GM21717 (cell line): ENCODE measurements at regions not wholly inside any gene's neighbourhood (a gene's known extent, or its start where the extent isn't known, plus 50 kb on each side); places are given as distances from the start of the nearest gene placed in this dataset.
"Not testable (repeated sequence)": the region's sequence is repeated elsewhere in the genome, so short reads cannot be mapped to it uniquely, and the experiment has no call there.

Experiments used
- ATAC-seq: cut with Tn5 transposase; IDR thresholded peaks from one replicate; pipeline ENCODE4 v1.9.1; 2021; ENCODE audit warnings: mild to moderate bottlenecking, moderate library complexity; ENCODE audit not compliant: unreplicated experiment

DNA sequence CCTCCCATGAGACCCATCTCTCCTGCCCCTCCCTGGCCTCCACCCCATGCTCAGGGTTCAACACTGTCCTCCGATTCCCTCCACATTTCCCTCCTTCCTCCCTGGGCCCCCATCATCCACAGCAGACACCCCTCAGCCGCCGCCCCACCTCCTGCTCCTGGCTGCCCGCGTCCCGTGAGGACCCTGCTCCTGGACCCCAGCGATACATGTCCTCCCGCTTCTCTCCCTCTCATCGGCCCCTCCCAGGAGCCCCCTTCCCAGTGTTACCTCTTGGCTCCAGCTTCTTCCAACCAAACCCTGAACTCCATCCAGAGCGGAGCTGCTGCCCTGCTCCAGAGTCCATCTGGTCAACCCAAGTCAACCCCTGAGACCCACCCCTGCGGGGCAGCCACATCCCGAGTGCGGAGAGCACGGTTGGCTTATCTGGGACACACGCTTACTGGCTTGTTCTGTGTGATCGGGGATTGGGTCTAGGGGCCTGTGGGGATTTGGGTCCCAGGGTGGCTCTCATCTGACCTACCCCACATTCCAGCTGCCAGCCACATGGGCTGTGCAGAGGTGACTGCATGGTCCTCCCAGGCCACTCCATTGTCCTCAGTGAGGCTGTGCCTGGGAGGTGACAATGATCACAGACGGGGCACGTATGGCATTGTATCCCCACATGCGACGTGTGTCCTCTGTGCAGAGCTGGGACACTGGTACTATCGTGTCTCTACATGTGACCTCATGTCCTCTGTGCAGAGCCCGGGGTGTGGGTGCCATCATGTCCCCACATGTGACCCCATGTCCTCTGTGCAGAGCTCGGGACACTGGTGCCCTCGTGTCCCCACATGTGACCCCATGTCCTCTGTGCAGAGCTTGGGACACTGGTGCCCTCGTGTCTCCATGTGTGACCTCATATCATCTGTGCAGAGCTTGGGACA is 333.6 kb downstream of the ADGRD1 start:
- no peak for ATAC-seq

DNA sequence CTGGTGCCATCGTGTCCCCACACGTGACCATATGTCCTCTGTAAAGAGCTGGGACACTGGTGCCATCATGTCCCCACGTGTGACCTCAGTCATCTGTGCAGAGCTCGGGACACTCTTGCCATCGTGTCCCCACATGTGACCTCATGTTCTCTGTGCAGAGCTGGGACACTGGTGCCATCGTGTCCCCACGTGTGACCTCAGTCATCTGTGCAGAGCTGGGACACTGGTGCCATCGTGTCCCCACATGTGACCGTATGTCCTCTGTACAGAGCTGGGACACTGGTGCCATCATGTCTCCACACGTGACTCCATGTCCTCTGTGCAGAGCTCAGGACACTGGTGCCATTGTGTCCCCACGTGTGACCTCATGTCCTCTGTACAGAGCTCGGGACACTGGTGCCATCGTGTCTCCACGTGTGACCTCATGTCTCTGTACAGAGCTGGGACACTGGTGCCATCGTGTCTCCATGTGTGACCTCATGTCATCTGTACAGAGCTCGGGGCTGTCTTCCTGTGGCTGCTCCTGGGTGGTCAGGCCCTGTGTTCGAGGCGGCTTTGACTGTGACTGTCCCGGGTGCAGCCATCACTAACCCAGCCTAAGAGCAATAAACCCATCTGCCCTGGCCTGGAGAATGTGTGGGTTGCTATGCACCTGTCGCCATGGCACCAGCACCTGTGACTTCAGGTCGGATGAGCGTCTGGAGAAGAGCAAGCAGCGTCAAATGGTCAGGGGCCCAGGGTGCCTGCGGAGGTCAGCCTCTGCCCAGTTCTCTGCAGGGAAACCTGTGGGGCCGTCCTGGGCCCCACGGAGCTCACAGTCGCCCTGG is 334.4 kb downstream of the ADGRD1 start:
- no peak for ATAC-seq

DNA sequence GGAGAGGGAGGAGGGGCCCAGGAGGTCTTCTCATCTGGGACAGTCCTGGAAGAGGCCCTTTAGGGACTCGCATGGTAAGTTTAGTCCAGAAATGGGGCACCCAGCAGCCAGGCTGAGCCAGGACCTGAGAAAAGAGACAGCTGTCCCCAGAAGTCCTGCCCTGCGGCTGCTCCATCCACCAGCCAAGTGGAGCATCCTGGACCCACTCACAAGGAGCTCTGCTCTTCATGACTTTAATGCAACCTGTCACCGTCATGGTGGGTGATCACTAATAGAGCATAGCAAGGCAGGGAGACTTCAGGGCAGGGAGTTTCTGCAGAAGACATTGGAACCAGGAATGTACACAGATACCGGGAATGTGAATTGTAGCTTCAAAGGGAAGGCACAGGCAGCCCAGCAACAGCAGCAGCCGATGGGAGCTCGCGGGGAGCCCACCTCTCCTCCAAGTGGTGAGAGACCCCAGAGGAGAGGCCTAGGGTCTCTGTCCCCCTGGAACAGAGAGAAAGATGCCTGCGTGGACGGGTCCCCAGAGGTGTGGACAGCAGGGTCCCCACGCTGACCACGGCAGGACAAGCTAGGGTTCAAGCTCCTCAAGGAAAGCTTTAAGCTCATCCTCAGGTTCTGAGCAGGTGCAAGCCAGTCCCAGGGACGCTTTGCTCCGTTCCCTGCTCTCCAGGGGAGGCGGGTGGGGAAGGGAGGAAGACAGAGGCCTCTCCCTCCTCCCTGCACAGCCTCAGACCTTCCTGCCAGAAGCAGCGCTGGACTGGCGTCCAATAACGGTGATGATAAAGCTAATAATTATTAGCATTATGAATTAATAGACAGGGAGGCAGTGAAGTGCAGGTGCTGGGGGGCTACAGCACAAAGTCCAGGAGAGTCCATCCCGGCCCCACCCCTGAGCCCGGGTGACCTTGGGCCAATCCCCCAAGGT is 335.3 kb downstream of the ADGRD1 start:
- not testable (repeated sequence) for ATAC-seq

DNA sequence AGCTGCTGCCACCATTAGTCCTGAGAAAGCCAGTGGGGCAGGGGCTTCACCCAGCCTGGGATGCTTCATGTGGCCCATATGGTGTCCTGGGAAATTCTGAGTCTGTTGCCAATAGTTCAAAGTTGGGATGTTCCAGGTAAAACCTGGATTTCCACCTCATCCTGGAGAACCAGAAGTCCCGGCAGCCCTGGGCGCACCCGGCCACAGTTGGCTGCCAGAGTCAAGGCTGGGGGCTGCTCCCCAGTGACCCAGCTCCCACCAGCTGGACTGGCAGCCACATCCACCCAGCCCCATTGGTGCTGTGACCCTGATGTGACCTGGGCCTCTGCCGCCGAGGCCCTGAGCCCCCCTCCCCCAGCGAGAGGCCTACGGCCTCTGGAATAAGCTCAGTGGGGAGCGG is 336.1 kb downstream of the ADGRD1 start:
- ATAC-seq: not testable (repeated sequence)

DNA sequence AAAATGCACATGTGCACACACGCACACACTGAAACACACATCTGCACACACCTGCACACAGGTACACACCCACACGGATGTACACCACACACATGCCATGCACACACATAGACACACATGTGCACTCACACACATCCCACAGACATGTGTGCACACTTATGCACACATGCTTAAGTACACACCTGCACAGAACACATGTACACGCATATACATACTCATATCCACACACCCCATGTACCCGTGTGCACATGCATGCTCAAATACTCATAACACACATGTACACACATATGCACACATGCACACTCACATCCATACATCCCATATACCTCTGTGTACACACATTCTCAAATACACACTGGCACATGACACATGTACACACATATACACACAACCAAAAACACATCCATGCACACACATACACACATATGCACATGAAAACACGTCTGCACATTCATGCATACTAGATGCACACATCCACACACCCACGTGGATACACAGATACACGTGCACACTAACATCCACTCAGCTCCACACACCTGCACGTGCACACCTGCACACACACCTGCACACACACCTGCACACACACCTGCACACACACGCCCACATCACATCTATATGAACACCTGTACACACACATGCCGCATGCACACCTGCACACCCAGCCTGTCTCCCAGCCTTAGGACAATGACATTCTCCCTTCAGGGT is 336.7 kb downstream of the ADGRD1 start:
- ATAC-seq: no peak

DNA sequence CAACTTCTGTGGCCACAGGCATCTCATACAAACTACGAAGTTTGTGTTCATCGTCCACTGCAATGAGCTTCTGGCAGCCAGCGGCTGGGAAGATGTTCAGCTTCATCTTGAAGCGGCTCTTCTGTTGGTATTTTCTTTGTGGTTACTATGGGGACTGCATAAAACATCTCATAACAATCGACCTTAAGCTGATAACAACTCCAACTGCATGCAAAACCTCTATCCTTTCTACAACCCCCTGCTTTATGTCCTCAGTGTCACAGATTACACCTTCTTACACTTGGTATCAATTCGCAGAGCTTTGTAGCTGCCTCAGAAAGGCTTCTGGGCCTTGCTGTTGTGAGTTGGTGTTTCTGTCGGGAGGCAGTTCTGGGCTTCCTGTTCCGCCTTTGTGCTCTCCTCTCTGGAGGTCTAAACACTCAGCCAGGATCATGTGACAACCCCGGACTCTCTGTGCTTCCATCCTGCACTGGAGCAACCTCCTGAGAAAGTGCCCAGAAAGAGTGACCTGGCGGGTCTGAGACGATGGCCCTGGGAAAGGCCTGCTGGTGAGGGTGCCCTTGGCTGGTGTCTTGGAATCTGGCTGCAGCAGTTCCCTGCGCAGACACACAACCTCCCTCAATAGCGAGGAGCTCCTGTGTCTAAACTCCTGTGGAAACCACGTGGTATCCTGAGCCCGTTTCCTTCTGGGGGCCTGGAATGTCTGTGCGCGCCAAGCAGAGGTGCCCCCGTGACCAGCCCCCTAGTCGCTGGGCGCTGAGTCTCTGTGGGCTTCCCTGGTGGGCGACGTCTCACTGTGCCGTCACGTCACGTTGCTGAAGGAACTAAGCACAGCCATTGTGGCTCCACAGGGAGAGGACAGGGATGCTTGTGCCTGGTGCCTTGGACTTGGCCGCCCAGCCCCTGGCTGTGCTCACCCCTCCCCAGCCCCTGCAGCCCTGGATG is 339.6 kb downstream of the ADGRD1 start:
- ATAC-seq: not testable (repeated sequence)

DNA sequence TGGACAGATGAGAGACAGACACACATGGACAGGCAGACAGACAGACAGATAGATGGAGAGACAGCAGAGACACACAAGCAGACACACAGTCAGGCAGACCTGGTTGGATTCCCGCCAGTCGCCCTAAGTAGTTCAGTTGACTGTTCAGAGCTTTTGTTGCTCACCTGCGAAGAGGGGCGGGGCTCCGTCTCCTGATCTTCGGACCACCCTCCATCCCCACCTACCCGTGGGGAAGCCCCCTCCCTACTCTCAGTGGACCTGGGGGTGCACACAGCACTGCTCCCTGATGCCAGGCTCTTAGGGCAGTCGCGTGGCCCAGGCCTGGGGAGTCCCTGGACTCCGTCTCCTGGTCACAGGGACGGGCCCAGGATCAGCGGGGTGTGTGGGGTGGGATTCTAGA is 341.0 kb downstream of the ADGRD1 start:
- ATAC-seq: not testable (repeated sequence)

DNA sequence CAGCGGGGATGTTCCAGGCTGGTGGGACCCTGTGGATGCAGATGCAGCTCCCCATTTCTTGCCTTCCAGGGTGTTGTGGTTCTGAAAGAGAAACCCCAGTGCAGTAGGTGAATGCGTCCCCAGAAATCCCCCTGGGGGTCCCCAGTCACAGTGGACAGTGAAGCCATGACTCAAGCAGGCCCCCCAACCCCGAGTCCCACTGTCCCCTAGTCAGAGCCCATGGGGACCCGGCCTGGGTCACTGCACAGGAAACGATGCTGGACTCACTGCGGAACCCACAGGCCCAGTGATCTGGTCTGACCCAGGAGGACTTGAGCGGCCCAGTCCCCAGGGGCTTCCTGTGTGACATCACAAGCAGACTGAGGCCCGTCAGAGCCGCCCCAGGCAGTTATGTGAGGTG is 341.4 kb downstream of the ADGRD1 start:
- ATAC-seq: not testable (repeated sequence)

DNA sequence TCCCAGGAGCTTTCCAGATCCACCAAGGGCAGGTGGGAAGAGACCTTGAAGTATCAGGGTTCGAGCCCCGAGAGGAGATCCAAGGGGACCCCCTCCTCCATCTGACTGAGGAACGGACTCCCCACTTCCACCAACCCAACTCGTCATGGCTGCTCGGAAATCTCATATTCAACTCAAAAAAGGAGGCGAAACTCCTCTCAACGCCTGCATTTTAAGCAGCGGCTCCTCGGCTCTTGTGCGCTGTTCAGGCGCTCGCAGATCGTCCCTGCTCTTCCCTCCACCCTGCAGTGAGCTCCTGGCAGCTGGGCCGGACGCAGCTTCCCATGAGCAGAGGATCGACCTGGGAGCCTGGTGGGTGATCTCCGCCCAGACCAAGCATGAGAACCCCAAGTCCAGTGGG is 341.9 kb downstream of the ADGRD1 start:
- not testable (repeated sequence) for ATAC-seq

DNA sequence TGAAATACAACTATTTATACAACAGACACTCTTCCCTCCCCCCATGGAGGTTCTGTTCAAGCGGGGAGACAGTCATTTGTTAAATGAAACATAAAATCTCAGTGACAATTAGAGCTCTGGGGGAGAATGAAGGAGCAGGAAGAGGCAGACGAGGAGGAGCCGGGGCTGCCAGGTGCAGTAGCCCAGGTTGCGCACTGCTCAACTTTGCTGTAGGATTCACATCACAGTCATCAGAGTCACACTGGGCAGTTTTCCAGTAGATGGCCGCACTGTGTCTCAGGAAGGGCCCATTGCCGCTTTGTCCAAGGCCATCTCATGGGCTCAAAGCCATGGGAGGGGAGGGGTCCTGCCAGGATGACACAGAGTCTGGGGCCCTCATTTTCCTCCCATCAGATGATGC is 342.4 kb downstream of the ADGRD1 start:
- ATAC-seq: not testable (repeated sequence)

DNA sequence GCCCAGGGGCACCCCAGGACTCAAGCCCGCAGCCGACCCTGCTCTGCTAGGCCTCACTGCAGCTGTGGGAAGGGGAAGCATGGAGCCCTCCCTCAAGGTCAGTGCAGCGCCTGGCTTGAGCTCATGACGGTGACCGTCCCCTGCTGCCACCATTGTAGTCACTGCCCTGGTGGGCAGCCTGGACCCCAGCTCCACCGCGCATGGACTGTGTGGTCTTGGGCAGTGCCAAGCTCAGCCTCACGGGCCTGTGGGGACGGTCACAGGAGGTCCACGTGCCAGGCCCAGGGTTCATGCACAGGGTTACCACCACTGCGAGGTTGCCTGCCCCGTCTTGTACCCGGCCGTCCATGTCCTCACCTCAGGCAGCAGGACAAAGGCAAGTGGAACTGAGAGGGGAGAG is 342.9 kb downstream of the ADGRD1 start:
- ATAC-seq: not testable (repeated sequence)

DNA sequence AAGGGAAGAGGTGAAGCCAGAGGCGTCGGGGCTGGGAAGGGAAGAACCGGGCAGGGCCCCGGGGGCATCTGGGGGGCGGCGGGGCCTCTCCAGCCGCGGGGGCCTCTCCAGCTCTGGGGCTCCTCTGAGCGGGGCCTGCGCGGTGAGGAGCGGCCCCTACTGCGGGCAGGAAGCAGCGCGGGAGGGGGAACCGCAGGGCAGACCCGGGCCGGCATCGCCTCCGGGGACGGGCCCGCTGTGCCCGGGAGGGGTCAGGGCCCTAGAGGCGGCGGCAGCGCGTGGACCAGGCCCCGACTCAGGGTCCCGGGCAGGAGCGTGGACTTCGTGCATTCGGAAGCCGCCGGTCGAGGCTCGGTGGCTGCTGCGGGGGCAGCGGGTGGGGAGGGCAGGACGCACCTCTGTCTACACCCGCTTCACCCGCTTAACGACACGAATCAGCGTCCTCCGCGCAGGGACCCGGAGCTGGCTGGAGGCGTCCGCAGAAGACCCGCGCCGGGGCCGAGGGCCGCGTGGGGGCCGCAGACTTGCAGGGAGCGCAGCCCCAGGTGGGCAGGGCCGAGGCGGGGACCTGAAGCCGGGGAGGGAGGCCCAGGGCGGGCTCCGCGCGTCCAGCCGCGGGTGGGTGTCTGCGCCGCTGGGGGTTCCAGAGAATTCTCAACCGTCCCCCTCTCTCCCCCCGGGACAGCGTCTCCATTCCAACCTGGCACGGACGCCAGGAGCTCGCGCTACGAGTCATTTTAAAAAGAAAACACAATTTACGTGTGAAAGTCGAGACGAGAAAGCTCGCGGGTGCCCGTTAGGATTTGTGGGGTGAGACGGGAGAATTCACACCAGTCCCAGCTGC is 345.0 kb downstream of the ADGRD1 start:
- not testable (repeated sequence) for ATAC-seq

DNA sequence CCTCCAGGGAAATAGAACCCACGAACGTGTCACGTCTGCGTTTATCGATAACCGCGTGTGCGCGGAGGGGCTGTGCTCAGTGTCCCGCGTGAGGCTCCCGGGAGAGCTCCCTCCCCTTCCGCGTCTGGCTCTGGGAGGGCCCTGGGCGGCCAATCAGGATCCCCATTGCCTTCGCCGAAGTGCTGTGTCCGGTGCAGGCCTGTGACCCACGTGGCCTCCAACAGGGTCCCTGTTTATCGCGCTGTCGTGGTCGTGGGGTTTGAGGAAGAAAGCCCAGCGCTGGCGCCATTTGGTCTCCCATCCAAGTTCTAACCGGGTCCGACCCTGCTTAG is 345.6 kb downstream of the ADGRD1 start:
- ATAC-seq: not testable (repeated sequence)

DNA sequence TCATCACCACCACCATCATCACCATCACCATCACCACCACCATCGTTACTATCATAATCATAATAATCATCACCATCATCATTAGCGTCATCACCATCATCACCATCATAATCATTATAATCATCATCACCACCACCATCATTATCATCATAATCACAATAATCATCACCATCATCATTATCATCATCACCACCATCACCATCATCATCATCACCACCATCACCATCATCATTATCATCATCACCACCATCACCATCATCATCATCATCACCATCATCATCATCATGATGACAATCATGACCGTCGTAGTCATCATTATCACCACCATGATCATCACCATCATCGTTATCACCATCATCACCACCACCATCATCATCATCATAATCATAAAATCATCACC is 349.9 kb downstream of the ADGRD1 start:
- not testable (repeated sequence) for ATAC-seq

DNA sequence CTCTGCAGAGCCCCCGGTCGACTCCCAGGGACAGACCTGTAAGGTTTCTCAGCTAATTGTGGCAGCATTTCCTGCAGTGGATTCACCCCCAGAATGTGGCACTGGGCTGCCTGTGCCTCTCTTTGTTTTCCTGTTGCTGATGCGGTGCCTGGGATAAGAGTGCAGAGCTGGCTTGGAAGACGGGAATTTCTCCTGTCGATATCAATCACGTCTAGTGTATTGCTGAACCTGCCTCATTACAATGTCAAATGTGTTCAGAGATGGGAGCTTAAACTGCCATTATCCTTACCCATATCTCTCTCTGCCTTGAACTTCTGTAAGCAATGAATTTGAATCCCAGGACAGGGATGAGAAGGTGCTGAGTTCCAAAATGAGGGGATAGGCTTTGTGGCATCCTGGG is 350.9 kb downstream of the ADGRD1 start:
- ATAC-seq: not testable (repeated sequence)

DNA sequence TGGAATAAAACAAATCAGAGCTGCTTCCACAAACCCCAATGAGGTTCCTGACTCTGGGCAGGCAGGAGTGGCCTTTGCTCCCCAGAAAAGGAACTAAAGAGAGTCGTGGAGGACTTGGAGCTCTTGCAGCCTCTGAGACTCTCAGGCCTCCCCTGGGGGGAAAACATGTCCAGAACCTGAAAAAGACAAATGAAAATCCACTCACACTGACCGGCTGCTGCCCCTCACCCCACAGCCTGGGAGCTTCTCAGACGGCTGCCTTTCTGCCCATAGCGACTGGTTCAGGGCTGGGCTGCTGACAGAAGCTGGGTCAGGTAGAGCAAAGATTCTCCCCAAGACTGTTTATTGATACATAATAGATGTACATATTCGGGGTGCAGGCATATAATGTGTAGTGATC is 356.0 kb downstream of the ADGRD1 start:
- ATAC-seq: no peak

DNA sequence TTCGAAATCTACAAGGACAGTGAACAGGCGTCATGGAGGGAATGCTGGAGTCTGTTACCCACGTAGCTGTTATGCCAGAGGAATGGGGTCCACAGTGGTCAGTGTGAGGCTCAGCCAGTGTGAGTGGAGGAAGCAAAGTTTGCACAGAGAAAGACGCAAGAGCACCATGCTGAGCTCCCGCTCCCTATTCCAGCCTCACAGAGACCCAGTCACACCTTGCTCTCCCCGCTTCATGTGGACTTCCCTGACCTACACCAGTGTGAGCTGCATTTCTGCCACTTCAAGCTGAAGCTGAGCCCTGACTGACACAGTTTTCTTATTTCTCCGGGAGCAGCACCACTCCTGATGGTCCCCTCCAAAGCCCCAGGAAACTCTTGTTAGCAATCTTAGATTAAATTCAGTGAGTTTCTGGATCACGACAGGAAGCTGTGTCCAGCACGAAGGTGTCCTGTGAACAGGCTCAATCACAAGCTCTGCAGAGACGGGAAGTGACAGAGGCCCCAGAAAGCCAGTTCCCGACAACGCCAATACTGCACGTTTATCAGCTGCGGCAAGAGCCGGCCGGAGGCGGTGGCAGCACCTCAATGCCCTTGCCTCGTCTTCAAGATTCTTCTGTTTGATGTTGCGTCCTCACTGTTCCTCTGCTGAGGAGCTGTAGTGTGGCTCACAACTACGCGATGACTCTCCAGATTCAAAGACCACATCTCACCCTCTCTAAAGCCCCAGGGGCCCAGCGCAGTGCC is 356.7 kb downstream of the ADGRD1 start:
- ATAC-seq: not testable (repeated sequence)
